Activated naive CD8-positive, alpha-beta T cell treated with anti-CD3 and anti-CD28 coated beads, Interleukin-2, amount 10 ng/mL, durations not matched to agents 7 days and 5 days (primary cell): ENCODE measurements at regions not wholly inside any gene's neighbourhood (a gene's known extent, or its start where the extent isn't known, plus 50 kb on each side); places are given as distances from the start of the nearest gene placed in this dataset.

Experiments
- ATAC-seq: fragments of 150-1000 bp; cut with Tn5 transposase; one replicate; pipeline ENCODE4 v1.10.0; 2021; ENCODE audit warnings: low read depth, moderate library complexity
- POLR2A ChIA-PET: fragments of 350-600 bp; sonication (Branson Sonifier 250); formaldehyde crosslinking; loops from one replicate; lab custom pipeline; 2021; ENCODE audit warnings: antibody characterized with exemption; lab: Charles Lee
- DNase-seq: peaks from one replicate; pipeline ENCODE4 v3.0.0; 2021
- H3K27ac Mint-ChIP-seq: one replicate; pipeline ENCODE4 v1.8.0; 2022; ENCODE audit warnings: mild to moderate bottlenecking, mixed read lengths
- H3K27me3 Mint-ChIP-seq: one replicate; pipeline ENCODE4 v1.8.0; 2022; ENCODE audit warnings: mild to moderate bottlenecking, moderate library complexity, mixed read lengths
- H3K36me3 Mint-ChIP-seq: one replicate; pipeline ENCODE4 v1.8.0; 2021; ENCODE audit warnings: mild to moderate bottlenecking, mixed read lengths
- H3K4me1 Mint-ChIP-seq: one replicate; pipeline ENCODE4 v1.8.0; 2021; ENCODE audit warnings: mixed read lengths
- H3K4me3 Mint-ChIP-seq: one replicate; pipeline ENCODE4 v1.8.0; 2022; ENCODE audit warnings: mild to moderate bottlenecking, moderate library complexity, mixed read lengths
- H3K9me3 Mint-ChIP-seq: one replicate; pipeline ENCODE4 v1.8.0; 2021; ENCODE audit warnings: mixed read lengths

DNA sequence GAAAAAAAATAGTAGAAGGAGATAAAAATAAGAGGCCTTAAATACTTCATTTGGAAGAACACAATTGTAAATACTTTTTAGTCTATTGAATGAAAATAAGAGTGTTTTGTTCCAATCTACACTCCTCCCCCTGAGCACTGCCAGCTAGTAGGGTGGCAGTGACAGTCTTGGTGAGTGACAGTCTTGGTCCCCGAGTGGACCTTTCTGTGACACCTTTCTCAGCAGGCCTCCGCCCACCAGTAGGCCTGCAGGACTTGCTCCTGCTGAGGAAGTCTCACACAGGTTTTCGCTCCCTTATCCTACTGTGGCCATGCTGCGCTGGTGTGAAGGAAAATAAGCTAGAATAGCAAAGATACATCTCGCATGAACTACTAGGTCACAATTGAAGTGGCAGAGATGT, 666.8 kb downstream of the NR4A2 start:
- POLR2A ChIA-PET, result no interaction called here

DNA sequence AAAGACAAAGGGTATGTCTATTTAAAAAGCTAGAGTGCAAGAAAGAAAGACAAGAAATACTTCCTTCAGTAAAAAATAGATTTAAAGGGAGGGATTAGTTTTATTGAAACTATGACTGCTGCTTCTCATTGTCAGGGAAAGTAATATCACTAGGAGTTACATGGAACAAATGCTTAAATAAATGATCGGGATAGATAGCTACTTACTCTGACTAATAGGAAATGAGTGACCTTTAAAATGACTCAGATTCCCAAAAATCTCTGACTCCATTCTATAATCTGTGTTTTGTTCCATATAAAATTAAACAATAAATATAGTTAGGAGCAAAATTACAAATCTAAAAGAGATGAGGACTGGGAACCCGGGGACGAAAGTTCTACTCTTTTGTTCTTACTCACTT, 669.3 kb downstream of the NR4A2 start:
- H3K4me1 Mint-ChIP-seq, result no peaks in the 10 kb centered on the region
- no peak for DNase-seq
- ATAC-seq, result no peak
- no peak overlapping the region for H3K27ac Mint-ChIP-seq
- no peak overlapping the region for H3K4me3 Mint-ChIP-seq
- POLR2A ChIA-PET, result no interaction called here
- no peaks in the 10 kb centered on the region for H3K9me3 Mint-ChIP-seq
- no peaks in the 10 kb centered on the region for H3K27me3 Mint-ChIP-seq
- H3K36me3 Mint-ChIP-seq, result no peaks in the 10 kb centered on the region

More for the DNA sequence above, 666.8 kb downstream of the NR4A2 start:
- no peaks in the 10 kb centered on the region for H3K9me3 Mint-ChIP-seq
- ATAC-seq (no peak), DNase-seq (no peak)
- no peaks in the 10 kb centered on the region for H3K4me1 Mint-ChIP-seq
- no peaks in the 10 kb centered on the region for H3K27me3 Mint-ChIP-seq
- H3K27ac Mint-ChIP-seq, result no peak overlapping the region
- no peak overlapping the region for H3K4me3 Mint-ChIP-seq
- H3K36me3 Mint-ChIP-seq, result no peaks in the 10 kb centered on the region

DNA sequence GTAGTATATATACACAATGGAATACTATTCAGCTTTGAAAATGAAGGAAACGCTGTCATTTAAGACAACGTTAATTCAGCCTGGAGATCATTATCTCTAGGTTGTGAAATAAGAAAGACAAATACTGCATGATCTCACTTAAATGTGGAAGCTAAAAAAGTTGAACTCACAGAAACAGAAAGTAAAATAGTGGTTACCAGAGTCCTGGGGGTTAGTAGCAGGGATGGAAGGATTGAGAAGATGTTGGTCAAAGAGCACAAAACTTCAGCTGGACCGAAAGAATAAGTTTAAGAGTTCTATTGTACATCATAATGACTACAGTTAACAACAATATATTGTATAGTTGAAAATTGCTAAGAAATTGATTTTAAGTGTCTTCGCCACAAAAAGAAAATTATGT, 670.3 kb downstream of the NR4A2 start:
- H3K9me3 Mint-ChIP-seq, result no peaks in the 10 kb centered on the region
- no peak overlapping the region for H3K4me3 Mint-ChIP-seq
- DNase-seq (no peak), ATAC-seq (no peak)
- no peaks in the 10 kb centered on the region for H3K27me3 Mint-ChIP-seq
- POLR2A ChIA-PET, result no interaction called here
- no peaks in the 10 kb centered on the region for H3K4me1 Mint-ChIP-seq
- H3K27ac Mint-ChIP-seq, result no peak overlapping the region
- no peaks in the 10 kb centered on the region for H3K36me3 Mint-ChIP-seq

DNA sequence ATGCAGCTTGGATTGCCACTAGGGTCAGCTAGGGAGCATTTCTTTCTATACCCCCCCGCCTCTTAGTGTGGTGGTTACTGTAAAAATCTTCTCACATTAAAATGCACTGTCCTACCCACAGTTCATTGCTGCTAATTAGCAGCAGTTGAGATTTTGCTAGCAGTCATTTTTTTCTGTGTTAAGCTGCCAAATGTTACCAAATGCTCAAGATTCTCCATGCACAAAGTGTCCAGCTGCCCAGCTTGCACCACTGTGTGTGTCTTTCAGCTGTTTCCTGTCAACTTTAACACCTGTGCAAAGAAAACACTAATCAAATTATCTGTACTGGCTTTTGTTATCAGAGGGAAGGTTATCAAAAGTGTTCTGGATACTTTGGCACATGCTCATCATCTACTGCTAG, 679.3 kb downstream of the NR4A2 start:
- POLR2A ChIA-PET, result no interaction called here
- DNase-seq (no peak), ATAC-seq (no peak)
- no peaks in the 10 kb centered on the region for H3K9me3 Mint-ChIP-seq
- no peaks in the 10 kb centered on the region for H3K27me3 Mint-ChIP-seq
- no peaks in the 10 kb centered on the region for H3K36me3 Mint-ChIP-seq
- H3K27ac Mint-ChIP-seq, result no peak overlapping the region
- H3K4me1 Mint-ChIP-seq, result no peaks in the 10 kb centered on the region
- no peak overlapping the region for H3K4me3 Mint-ChIP-seq

DNA sequence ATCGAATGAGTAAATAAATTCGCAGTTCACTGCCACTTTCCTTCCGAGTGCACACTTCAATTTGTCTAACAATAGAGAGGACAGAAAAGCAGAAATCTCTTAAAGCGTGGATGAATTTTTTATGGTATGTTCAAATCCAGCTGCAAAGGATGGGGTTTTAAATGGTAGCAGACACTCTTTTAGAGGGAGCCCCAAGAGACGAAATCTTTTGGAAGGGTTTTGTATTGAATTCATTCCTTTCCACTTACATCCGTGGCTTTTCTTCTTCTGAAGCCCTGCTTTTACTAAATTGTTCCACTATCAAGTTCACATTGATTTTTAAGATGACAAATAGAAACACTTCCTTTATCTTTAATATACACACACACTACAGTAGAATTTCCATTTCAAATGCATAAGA, 680.7 kb downstream of the NR4A2 start:
- Mint-ChIP-seq H3K4me3 (no peak overlapping the region), H3K4me1 (no peaks in the 10 kb centered on the region), H3K27me3 (no peaks in the 10 kb centered on the region), H3K27ac (no peak overlapping the region), H3K36me3 (no peaks in the 10 kb centered on the region), H3K9me3 (no peaks in the 10 kb centered on the region)
- no peak for ATAC-seq
- DNase-seq, result no peak
- POLR2A ChIA-PET, result no interaction called here

DNA sequence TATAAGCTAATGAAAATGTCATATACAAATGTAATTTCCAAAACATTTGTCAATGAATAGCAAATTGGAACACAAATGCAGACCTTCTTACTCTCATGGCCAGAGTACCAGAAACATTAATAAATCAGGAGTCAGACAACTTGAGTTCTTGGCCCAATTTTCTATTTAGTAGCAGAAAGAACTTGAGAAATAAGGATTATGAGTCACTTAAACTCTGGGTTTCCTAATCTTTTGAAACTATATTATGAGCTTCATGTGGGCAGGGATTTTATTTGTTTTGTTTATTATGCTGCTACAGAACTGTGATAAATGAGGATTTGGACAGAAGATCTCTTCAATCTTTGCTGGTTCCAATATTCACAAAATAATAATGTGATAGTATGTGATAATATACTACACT, 686.7 kb downstream of the NR4A2 start:
- peaks cover 1% of the 10 kb centered on the region for H3K9me3 Mint-ChIP-seq

DNA sequence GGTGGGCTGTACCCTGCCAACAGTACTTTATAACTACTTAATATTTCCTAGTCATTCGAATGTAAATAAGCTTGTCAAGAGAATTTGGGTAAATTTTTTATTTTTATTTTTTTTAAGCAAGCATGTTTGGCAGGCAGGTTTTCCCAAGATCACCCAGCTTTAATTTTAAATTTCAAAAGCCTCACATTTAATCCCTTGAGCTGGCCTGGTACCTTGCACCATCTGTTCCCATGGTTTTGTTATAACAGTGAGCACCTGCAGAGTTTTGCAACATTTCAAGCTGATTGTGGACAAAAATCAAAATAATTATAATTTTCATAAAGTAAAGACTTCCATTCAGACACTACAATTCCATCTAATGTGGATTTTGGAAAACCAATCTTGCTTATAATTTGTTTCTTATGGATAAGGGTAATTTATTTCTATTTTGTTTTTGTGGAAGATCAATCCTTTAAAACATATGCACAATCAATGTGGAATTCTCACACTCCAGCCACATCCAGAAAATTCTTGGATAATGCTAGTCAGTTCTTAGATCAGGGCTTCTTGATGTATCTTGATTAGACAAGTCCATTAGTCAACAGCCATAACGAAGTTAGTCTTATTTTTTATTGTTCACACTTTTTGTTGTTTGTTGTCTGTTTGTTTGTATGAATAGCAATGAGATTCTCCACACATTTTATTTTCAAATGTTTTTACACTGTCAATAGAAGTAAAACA, 689.3 kb downstream of the NR4A2 start:
- Mint-ChIP-seq H3K4me3 (no peak overlapping the region), H3K9me3 (peaks cover 1% of the 10 kb centered on the region), H3K27ac (no peak overlapping the region), H3K36me3 (no peaks in the 10 kb centered on the region), H3K4me1 (no peaks in the 10 kb centered on the region), H3K27me3 (no peaks in the 10 kb centered on the region)
- DNase-seq, result no peak
- no peak for ATAC-seq
- POLR2A ChIA-PET, result no interaction called here

More for the DNA sequence above, 686.7 kb downstream of the NR4A2 start:
- Mint-ChIP-seq H3K4me3 (no peak overlapping the region), H3K4me1 (no peaks in the 10 kb centered on the region), H3K27ac (no peak overlapping the region), H3K36me3 (no peaks in the 10 kb centered on the region), H3K27me3 (no peaks in the 10 kb centered on the region)
- POLR2A ChIA-PET, result interaction anchor here (0.6 kb wide), 1 partner anchor 49 kb away, joined by 3 read pairs; no protein-coding TSS in a partner anchor
- DNase-seq, result no peak
- ATAC-seq, result no peak

DNA sequence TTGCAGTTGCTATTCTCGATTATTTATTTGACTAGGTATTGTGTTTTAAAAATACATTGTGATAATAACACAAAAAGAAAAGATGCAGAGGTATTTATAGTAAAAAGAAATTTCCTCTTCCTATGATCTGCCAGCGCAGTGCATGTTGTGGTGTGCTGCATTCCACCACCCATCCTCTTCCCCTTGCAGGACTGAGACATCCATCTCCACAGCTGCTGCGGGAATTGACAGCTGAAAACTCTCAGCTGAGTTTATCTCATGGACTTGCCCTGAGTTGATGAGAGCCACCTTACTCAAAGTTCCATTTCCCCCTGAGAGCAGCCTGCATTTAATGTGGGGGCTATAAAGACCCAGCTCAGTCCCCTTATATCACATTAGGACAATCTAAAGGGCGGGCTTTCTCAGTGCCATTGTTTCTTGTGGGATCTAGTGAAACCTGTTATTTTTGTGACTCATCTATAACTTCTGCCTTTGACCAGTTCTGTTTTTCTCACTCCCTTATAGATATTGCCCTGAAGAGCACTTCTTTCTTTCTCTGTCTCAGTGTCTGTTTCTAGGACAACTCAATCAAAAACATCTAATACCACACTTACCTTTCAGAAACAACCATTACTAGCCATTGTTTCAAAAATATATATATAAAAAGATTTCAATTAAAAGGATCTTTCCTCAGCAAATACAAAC, 698.5 kb downstream of the NR4A2 start:
- Mint-ChIP-seq H3K4me1 (no peaks in the 10 kb centered on the region), H3K4me3 (no peak overlapping the region), H3K9me3 (peaks cover 1% of the 10 kb centered on the region), H3K36me3 (no peaks in the 10 kb centered on the region), H3K27ac (no peak overlapping the region), H3K27me3 (no peaks in the 10 kb centered on the region)
- no peak for ATAC-seq
- POLR2A ChIA-PET, result no interaction called here
- no peak for DNase-seq

DNA sequence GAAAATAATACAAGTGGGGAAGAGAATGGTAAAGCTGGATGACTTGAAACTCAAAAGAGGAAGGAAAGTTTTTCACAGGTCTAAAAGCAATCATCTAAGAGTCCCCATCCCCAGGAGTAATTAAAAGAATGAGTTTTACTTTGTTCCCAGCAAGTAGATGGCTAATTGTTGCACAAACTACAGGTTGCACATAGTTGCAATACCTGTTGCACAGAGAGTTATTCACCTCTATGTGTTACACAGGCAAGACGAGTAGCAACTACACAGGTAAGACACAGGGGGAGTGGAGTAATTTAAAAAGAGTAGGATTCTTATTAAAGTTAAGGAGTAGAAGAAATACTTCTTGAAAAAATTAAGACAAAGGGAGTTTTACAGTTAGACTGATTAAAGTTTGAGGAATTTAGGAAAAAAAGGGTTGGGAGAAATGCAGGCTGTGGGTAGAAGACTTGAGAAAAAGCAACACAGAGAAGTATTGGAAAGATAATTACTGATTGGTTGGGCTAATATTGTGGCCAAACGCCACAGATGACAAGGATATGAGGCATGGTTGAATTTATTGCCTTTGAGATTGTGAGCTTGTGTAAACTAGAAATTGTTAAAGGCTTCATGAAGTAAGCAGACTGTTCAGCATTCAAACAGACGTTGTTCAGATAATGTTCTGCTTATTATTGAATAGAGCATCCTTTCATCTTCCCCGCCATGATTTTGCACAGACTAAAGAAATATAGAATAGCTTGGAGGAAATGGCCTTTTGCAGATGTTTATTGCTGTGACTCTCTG, 699.3 kb downstream of the NR4A2 start:
- DNase-seq (no peak), ATAC-seq (no peak)
- Mint-ChIP-seq H3K27me3 (no peaks in the 10 kb centered on the region), H3K36me3 (no peaks in the 10 kb centered on the region), H3K27ac (no peak overlapping the region), H3K4me3 (no peak overlapping the region), H3K9me3 (peaks cover 1% of the 10 kb centered on the region), H3K4me1 (no peaks in the 10 kb centered on the region)
- POLR2A ChIA-PET, result no interaction called here

DNA sequence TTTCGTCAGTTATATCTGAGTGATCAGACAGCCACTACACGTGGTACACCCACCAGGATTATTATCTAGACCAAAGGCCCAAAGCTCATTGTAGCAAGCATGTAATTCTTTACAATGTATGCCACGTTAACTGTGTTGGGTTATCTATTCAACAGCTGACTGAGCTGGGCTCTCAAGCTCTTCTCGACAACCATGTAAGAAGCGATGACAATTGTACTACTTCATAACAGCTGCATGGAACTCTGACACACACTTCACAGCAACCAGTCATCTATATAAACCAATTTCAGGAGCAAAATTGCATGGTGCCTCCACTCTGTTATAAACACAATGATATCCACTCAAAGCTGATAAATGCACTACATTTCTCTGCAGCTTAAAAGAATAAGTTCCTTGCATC, 701.8 kb downstream of the NR4A2 start:
- no peaks in the 10 kb centered on the region for H3K27me3 Mint-ChIP-seq
- ATAC-seq (no peak), DNase-seq (no peak)
- H3K36me3 Mint-ChIP-seq, result no peaks in the 10 kb centered on the region
- H3K9me3 Mint-ChIP-seq, result peaks cover 4% of the 10 kb centered on the region
- POLR2A ChIA-PET, result no interaction called here
- H3K4me1 Mint-ChIP-seq, result no peaks in the 10 kb centered on the region
- H3K4me3 Mint-ChIP-seq, result no peak overlapping the region
- H3K27ac Mint-ChIP-seq, result no peak overlapping the region

DNA sequence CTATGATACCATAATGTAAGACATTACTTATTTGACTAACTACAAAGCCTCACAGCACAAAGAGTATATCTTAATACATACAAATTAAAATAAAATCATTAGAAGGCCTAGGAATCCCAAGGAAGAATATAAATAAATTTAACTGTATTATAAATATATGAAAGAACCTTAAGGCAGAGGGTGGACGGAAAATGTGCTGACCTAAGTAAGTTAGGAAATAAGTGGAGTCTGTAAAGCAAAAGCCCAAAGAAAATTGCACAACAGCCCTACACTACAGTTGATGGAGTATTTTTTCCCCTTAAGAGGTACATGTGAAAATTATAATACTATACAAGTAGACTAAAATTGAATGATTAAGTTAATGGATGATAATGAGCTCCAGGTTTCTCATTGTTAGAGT, 710.1 kb downstream of the NR4A2 start:
- H3K27me3 Mint-ChIP-seq, result no peaks in the 10 kb centered on the region

DNA sequence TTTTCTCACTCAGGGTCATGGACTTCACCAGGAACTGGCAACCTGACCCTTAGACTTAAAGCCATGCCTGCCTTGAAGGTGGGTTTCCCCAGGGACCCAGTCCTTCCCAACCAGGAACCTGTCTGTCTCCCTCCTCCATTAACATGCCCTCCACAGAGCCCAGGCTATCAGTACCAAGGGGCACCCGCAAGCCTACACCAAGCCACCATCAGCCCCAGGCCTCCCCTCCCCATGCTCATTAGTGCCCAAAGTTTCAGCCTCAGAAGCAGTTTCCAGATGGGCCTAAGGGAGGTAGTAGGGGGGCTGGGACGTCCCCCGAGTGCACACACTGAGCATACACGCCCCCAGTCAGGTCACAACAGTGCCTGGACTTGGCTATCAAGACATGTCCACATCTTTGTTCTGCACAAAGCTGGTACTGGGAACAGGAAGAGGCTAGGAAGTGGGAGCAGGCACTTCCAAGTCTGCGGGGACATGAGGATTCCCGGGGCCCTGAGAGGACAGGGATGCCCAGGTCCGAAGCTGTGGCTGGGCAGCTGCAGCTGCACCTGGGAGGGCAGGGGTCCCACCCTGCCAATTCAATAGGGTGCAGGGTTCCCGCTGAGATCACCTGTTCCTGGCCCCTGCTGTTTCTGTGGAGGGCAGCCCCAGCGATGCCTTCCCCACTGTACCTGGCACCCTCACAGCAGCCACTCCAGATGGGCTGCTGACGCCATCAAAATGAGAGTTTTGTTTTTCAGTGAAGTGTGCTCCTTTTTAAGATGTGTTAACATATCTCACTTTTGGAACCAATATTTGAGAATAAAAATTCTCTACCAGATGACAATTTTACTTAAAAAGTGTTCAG, 731.4 kb downstream of the NR4A2 start:
- DNase-seq, result no peak
- no peak overlapping the region for H3K27ac Mint-ChIP-seq

More for the DNA sequence above, 710.1 kb downstream of the NR4A2 start:
- DNase-seq (no peak), ATAC-seq (no peak)
- H3K9me3 Mint-ChIP-seq, result peaks cover 3% of the 10 kb centered on the region
- no peak overlapping the region for H3K27ac Mint-ChIP-seq
- no peak overlapping the region for H3K4me3 Mint-ChIP-seq
- no peaks in the 10 kb centered on the region for H3K36me3 Mint-ChIP-seq
- H3K4me1 Mint-ChIP-seq, result no peaks in the 10 kb centered on the region
- POLR2A ChIA-PET, result no interaction called here

DNA sequence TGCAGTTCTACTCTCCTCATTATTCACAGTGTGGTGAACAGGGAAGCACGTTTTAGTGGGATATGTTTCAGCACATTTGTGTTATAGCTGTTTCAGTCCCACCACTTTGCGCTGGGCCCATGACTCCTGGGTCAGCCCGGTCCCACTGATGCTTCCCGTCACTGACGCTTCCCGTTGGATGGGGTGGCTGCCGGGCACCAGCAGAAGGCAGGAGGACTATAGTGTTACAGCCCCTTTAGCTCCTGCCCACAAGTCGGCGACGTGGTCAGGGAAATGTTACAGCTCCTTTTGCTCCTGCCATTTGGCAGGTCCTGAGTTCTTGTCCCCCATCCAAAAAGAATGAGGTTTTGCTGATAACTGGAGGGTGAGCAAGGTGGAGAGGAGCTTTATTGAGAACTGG, 732.2 kb downstream of the NR4A2 start:
- H3K4me1 Mint-ChIP-seq, result no peaks in the 10 kb centered on the region
- no peaks in the 10 kb centered on the region for H3K36me3 Mint-ChIP-seq
- no peak overlapping the region for H3K4me3 Mint-ChIP-seq
- H3K9me3 Mint-ChIP-seq, result peaks cover 4% of the 10 kb centered on the region
- H3K27me3 Mint-ChIP-seq, result no peaks in the 10 kb centered on the region
- no peak overlapping the region for H3K27ac Mint-ChIP-seq
- POLR2A ChIA-PET, result no interaction called here
- ATAC-seq (no peak), DNase-seq (no peak)

More for the DNA sequence above, 731.4 kb downstream of the NR4A2 start:
- Mint-ChIP-seq H3K4me3 (no peak overlapping the region), H3K36me3 (no peaks in the 10 kb centered on the region), H3K4me1 (no peaks in the 10 kb centered on the region), H3K9me3 (peaks cover 4% of the 10 kb centered on the region), H3K27me3 (no peaks in the 10 kb centered on the region)
- POLR2A ChIA-PET, result no interaction called here
- ATAC-seq, result no peak
